GM21367 (cell line): ENCODE measurements at regions not wholly inside any gene's neighbourhood (a gene's known extent, or its start where the extent isn't known, plus 50 kb on each side); places are given as distances from the start of the nearest gene placed in this dataset.

ENCODE experiments used
- ATAC-seq: cut with Tn5 transposase; IDR thresholded peaks from one replicate; pipeline ENCODE4 v1.9.1; 2021; ENCODE audit not compliant: unreplicated experiment

- ATAC-seq: no peak
Measured at GRCh38 chr5:124399426-124399961, 346.9 kb downstream of the ZNF608 start.

GRCh38 chr5:124398460-124398859, 348.0 kb downstream of the ZNF608 start:
- ATAC-seq: no peak

GRCh38 chr5:124397317-124397716, 349.1 kb downstream of the ZNF608 start:
- ATAC-seq: no peak

- no peak for ATAC-seq
Measured at GRCh38 chr5:124395926-124396325, 350.5 kb downstream of the ZNF608 start.

GRCh38 chr5:124395287-124395686, 351.2 kb downstream of the ZNF608 start:
- ATAC-seq: no peak

- no peak for ATAC-seq
Measured at GRCh38 chr5:124394700-124395245, 351.7 kb downstream of the ZNF608 start.

- no peak for ATAC-seq
Measured at GRCh38 chr5:124393584-124394379, 352.7 kb downstream of the ZNF608 start.

GRCh38 chr5:124383693-124384092, 362.7 kb downstream of the ZNF608 start:
- no peak for ATAC-seq

- ATAC-seq: no peak
Measured at GRCh38 chr5:124377386-124377785, 369.1 kb downstream of the ZNF608 start.

GRCh38 chr5:124373883-124374282, 372.6 kb downstream of the ZNF608 start:
- ATAC-seq: no peak

- no peak for ATAC-seq
Measured at GRCh38 chr5:124372457-124372856, 374.0 kb downstream of the ZNF608 start.

GRCh38 chr5:124371111-124371706, 375.2 kb downstream of the ZNF608 start:
- ATAC-seq: no peak

- ATAC-seq: no peak
Measured at GRCh38 chr5:124370601-124371000, 375.8 kb downstream of the ZNF608 start.

- ATAC-seq: no peak
Measured at GRCh38 chr5:124365361-124365801, 381.1 kb downstream of the ZNF608 start.

- no peak for ATAC-seq
Measured at GRCh38 chr5:124355928-124356327, 390.5 kb downstream of the ZNF608 start.

GRCh38 chr5:124353016-124353415, 393.4 kb downstream of the ZNF608 start:
- no peak for ATAC-seq

- no peak for ATAC-seq
Measured at GRCh38 chr5:124352312-124352711, 394.1 kb downstream of the ZNF608 start.

- no peak for ATAC-seq
Measured at GRCh38 chr5:124349931-124350330, 396.5 kb downstream of the ZNF608 start.

- ATAC-seq: no peak
Measured at GRCh38 chr5:124343451-124343867, 403.0 kb downstream of the ZNF608 start.

- no peak for ATAC-seq
Measured at GRCh38 chr5:124342986-124343385, 403.5 kb downstream of the ZNF608 start.

- ATAC-seq: no peak
Measured at GRCh38 chr5:124342584-124342983, 403.9 kb downstream of the ZNF608 start.

GRCh38 chr5:124342027-124342471, 404.4 kb downstream of the ZNF608 start:
- ATAC-seq: no peak
